Stomach (tissue), 8 donors: ENCODE measurements at regions not wholly inside any gene's neighbourhood (a gene's known extent, or its start where the extent isn't known, plus 50 kb on each side); places are given as distances from the start of the nearest gene placed in this dataset.

ENCODE experiments used
- DNase-seq, 2 donors: peaks; one replicate each; pipeline versions ENCODE4 v3.0.0 to v3.0.0-alpha.2; 2013 to 2019
- H3K27ac ChIP-seq, 5 donors: fragments of 200-600 bp in 4 of 5; sonication (generic) in 4 of 5; one replicate each; pipeline ENCODE4 v1.5.1; 2013 to 2019; ENCODE audit warnings: mild to moderate bottlenecking in 1 of 5, moderate library complexity in 1 of 5
- H3K27me3 ChIP-seq, 3 donors: fragments of 200-600 bp; sonication (generic); one replicate each; pipeline ENCODE4 v1.5.1; 2017 to 2019; ENCODE audit warnings: mixed run types in 1 of 3
- H3K36me3 ChIP-seq, 4 donors: fragments of 200-600 bp; sonication (generic); 1 replicate in 3 of 4; 2 replicates in 1 of 4; pipeline ENCODE4 v1.5.1; 2016 to 2019
- H3K4me1 ChIP-seq, 4 donors: fragments of 200-600 bp; sonication (generic); one replicate each; pipeline ENCODE4 v1.5.1; 2016 to 2019
- H3K4me3 ChIP-seq, 4 donors: fragments of 200-600 bp; sonication (generic) in 3 of 4; one replicate each; pipeline ENCODE4 v1.5.1; 2016 to 2019; ENCODE audit warnings: mild to moderate bottlenecking in 1 of 4
- H3K9me3 ChIP-seq, 4 donors: fragments of 200-600 bp; sonication (generic); one replicate each; pipeline ENCODE4 v1.5.1; 2016 to 2019
- EP300 ChIP-seq: sonication (generic); formaldehyde crosslinking; IDR thresholded peaks from one replicate; pipeline ENCODE4 v1.6.1; 2017; ENCODE audit warnings: antibody characterized with exemption
- POLR2A ChIP-seq, 4 donors: fragments of 450-650 bp; IDR thresholded peaks; one replicate each; pipeline ENCODE4 v1.6.1; 2016; ENCODE audit warnings: antibody characterized with exemption in 4 of 4, control low read depth in 2 of 4, mild to moderate bottlenecking in 1 of 4, moderate library complexity in 1 of 4
- POLR2AphosphoS5 ChIP-seq, 3 donors: sonication (generic); formaldehyde crosslinking; IDR thresholded peaks; one replicate each; pipeline ENCODE4 v1.6.1; 2016; ENCODE audit warnings: antibody characterized with exemption in 3 of 3
- WGBS, 5 donors: extraction: QIAGEN DNeasy Blood & Tissue Kit in 3 of 5; methylation state at CpG; one replicate each; pipeline versions ENCODE4 v1.1.5 to v1.1.7; 2013 to 2018; 5-methylcytosine and 5-hydroxymethylcytosine counted together
- intact Hi-C: fragments of 100-400 bp; cut with DNase I; formaldehyde crosslinking; loops from one replicate; pipeline ENCODE4 v1.15.1; 2023; ENCODE audit warnings: low total_unique reads
- TF ChIP-seq, protein P1 (sequence below), 7 experiments: fragments of 450-650 bp in 4 of 7; fragments of 200-600 bp in 3 of 7; sonication (generic) in 3 of 7; IDR thresholded peaks; one replicate each; pipeline ENCODE4 v1.5.1; 2016 to 2019; ENCODE audit warnings: antibody characterized with exemption in 7 of 7, control low read depth in 2 of 7, mild to moderate bottlenecking in 1 of 7
- donor health status: healthy with polysubstance abuse.
- donor health status: Bipolar disorder and iron deficiency.
- donor health status: healthy.

- Histone ChIP-seq H3K36me3 (no peaks in the 10 kb centered on the region), H3K4me3 (no peak overlapping the region), H3K4me1 (no peaks in the 10 kb centered on the region), H3K27me3 (no peaks in the 10 kb centered on the region), H3K27ac (peak overlapping the region in 1 of 5 donors; percentile 60), H3K9me3 (no peaks in the 10 kb centered on the region)
- 92 to 96% (median 94%) methylated on average over 6 of the region's 6 CpGs for WGBS, 5 donors
- no peak for DNase-seq
- TF ChIP-seq, protein P1, sequence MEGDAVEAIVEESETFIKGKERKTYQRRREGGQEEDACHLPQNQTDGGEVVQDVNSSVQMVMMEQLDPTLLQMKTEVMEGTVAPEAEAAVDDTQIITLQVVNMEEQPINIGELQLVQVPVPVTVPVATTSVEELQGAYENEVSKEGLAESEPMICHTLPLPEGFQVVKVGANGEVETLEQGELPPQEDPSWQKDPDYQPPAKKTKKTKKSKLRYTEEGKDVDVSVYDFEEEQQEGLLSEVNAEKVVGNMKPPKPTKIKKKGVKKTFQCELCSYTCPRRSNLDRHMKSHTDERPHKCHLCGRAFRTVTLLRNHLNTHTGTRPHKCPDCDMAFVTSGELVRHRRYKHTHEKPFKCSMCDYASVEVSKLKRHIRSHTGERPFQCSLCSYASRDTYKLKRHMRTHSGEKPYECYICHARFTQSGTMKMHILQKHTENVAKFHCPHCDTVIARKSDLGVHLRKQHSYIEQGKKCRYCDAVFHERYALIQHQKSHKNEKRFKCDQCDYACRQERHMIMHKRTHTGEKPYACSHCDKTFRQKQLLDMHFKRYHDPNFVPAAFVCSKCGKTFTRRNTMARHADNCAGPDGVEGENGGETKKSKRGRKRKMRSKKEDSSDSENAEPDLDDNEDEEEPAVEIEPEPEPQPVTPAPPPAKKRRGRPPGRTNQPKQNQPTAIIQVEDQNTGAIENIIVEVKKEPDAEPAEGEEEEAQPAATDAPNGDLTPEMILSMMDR (IDR thresholded peaks at IDR 0.05), result no peak
- no peak for TF ChIP-seq POLR2AphosphoS5 (IDR thresholded peaks at IDR 0.05)
- TF ChIP-seq POLR2A (IDR thresholded peaks at IDR 0.05), result no peak
- intact Hi-C loops, result no loop called here
These were observed 61.3 kb upstream of the MEDAG start for GRCh38 chr13:30844548-30845296.

DNA sequence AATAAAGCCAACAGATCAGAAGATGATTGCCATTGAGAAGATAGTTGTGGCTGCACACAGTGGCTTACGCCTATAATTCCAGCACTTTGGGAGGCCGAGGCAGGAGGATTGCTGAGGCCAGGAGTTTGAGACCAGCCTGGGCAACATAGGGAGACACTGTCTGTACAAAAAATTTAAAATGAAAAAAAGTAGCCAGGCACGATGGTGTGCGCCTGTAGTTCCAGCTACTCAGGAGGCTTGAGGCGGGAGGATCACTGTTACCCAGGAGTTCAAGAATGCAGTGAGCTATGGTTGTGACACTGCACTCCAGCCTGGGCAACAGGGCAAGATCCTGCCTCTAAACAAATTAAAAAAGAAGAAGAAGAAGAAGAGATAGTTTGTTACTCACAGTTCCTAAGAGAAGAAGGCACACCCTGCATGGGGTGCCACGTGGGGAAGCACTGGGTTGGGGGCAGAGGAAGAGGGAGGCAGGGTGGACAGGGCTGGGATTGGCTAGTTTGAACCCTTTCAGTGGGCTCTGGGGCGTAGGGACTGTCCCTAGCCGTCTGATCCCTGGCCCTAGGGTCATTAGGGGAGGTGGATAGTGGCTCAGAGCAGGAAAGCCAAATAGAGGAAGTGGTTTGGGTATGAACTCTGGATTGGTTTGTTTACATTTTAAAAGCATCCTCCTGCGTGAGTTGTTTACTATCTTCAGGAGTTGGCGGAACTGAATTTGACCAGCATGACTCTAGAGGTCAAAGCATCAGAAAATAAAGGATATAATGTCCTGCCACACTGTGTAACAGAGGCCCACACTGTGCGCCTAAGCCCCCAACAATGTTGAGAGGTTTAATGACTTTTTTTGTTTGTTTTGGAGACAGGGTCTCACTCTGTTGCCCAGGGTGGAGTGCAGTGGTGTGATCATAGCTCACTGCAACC, 60.5 kb upstream of the MEDAG start:
- WGBS, 5 donors, result 54 to 61% (median 56%) methylated on average over 11 of the region's 11 CpGs
- TF ChIP-seq, protein P1 (IDR thresholded peaks at IDR 0.05), result no peak
- TF ChIP-seq EP300 (no peak), POLR2A (IDR thresholded peaks at IDR 0.05) (no peak), POLR2AphosphoS5 (IDR thresholded peaks at IDR 0.05) (no peak)
- H3K36me3 ChIP-seq, result no peaks in the 10 kb centered on the region
- intact Hi-C loops, result no loop called here
- no peak overlapping the region for H3K4me3 ChIP-seq
- H3K4me1 ChIP-seq, result no peaks in the 10 kb centered on the region
- no peak for DNase-seq
- no peaks in the 10 kb centered on the region for H3K27me3 ChIP-seq
- peak overlapping the region in 1 of 5 donors; percentile 60 for H3K27ac ChIP-seq
- no peaks in the 10 kb centered on the region for H3K9me3 ChIP-seq

GRCh38 chr13:30846311-30846710, 59.8 kb upstream of the MEDAG start:
- Histone ChIP-seq H3K36me3 (no peaks in the 10 kb centered on the region), H3K27ac (peak overlapping the region in 1 of 5 donors; percentile 60), H3K4me1 (no peaks in the 10 kb centered on the region), H3K9me3 (no peaks in the 10 kb centered on the region), H3K4me3 (no peak overlapping the region), H3K27me3 (no peaks in the 10 kb centered on the region)
- TF ChIP-seq, protein P1 (IDR thresholded peaks at IDR 0.05), result no peak
- TF ChIP-seq POLR2A (IDR thresholded peaks at IDR 0.05) (no peak), EP300 (no peak), POLR2AphosphoS5 (IDR thresholded peaks at IDR 0.05) (no peak)
- intact Hi-C loops, result no loop called here
- 46 to 90% (median 68%) methylated on average over 2 of the region's 2 CpGs for WGBS, 5 donors
- DNase-seq, result no peak

- TF ChIP-seq POLR2AphosphoS5 (IDR thresholded peaks at IDR 0.05), result no peak
- TF ChIP-seq, protein P1 (IDR thresholded peaks at IDR 0.05), result no peak
- TF ChIP-seq POLR2A (IDR thresholded peaks at IDR 0.05), result no peak
- TF ChIP-seq EP300, result no peak
- intact Hi-C loops, result no loop called here
- Histone ChIP-seq H3K9me3 (no peaks in the 10 kb centered on the region), H3K4me3 (no peak overlapping the region), H3K4me1 (no peaks in the 10 kb centered on the region), H3K27me3 (no peaks in the 10 kb centered on the region), H3K36me3 (no peaks in the 10 kb centered on the region), H3K27ac (peak overlapping the region in 2 of 5 donors; percentile 71 to 77)
- DNase-seq, result no peak
- WGBS, 5 donors, result 85 to 95% (median 93%) methylated on average over 5 to 7 of the region's 7 CpGs
These were observed 59.2 kb upstream of the MEDAG start for GRCh38 chr13:30846866-30847265.
